Activated CD4-positive, alpha-beta T cell treated with anti-CD3 and anti-CD28 coated beads for 24 hours (primary cell): ENCODE measurements at regions not wholly inside any gene's neighbourhood (a gene's known extent, or its start where the extent isn't known, plus 50 kb on each side); places are given as distances from the start of the nearest gene placed in this dataset.
A peak's percentile ranks its signal among the peaks of the same experiment; 100 is the strongest.

ENCODE experiments used
- DNase-seq, 2 donors: peaks; one replicate each; pipeline ENCODE4 v3.0.0-alpha.2; 2020; ENCODE audit warnings: low read depth in 2 of 2

GRCh38 chr4:11604821-11605220 is 176.1 kb upstream of the HS3ST1 start:
- no peak for DNase-seq

DNA sequence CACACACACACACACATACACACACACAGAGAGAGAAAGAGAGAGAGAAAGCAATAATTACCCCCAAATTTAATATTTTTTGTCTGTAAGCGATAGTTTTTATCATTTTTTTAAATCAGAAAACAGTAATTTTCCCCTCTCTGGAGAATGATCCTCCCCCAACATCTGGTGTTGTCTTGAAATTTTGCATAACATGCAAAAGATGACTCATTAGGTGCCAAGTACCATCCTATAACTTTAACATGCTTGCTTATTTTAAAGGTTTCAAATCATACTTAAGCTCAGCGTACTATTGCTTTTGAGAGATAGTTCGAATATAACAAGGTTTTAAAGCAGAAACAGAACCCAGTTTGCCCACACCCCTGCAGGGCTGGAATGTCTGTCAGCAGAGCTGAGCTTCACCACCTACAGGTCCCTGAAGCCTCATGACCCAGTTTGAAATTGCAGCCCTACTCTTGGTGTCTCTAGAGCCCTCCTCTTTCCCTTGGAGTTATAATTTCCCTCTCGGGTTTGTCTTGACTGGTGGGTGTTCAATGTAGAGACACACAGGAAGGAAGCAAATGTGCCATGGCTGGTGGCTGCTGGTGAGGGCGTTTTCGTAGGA is 175.0 kb upstream of the HS3ST1 start:
- DNase-seq: no peak

DNA sequence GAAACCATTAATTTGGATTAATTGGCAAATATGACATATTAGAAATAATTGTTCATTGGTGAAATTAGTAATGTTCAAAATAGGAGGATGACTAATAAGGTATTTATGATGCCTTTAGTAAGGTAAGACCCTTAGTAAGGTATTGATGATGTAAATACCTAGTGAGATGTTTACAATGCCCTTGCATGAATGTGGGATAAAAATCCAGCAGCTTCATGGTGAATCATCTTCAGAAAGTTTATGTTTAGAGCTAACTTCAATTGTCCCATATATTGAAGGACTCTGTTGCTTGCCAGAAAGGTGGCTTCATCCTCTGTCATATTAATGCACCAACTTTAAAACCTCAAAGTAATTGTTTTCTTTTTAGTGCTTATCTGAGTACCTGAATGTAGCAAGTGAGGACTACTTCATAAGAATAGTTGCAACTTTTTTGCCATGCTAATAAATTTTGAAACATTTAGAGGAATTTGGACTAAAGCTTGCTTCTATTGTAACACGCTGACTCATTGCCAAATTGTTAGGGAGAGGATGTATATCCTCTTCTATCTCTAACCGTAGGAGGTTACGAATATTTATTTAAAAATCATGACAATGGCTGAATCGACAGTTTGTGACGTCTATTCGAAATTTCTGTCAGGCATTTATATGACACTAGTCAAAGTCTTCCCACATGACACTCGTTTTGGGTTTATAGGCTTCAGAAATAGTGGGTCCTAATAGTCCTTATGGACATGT is 174.1 kb upstream of the HS3ST1 start:
- DNase-seq: no peak

DNA sequence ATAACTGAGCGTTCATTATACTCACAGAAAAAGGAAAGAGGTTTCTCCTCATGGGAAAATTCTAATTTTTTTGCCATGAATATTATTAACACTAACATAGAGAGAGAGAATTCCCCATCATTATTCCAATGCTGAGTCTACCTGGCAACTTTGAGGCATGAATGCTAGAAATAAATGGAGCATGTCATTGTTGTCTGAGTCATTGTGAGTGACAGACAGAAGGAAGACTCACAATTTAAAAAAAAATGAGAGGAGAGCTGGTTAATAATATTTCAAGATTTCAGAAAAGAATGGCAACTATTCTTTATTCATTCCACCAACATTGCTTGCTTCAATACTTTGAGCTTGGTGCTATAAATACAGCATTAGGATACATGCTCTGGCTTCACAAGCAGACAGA is 170.4 kb upstream of the HS3ST1 start:
- no peak for DNase-seq

DNA sequence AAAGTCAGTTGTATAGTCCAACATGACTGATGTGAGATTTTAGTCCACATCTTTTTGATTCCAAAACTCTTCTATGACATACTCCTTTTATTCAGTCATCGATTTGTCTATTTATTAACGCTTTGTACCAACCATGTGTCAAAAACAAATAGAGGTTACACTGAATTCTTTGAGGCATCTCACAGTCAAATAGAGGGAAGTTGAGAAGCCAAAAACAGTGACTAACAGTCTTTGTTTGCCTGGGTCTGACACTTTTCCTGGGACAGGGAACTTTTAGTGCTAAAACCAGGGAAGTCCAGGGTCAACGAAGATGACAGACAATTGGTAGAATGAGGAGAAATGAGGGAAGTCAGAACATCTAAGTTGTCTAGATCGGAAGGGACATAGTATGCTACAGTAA is 169.9 kb upstream of the HS3ST1 start:
- no peak for DNase-seq

GRCh38 chr4:11597506-11597905 is 168.8 kb upstream of the HS3ST1 start:
- DNase-seq: no peak

GRCh38 chr4:11596989-11597388 is 168.3 kb upstream of the HS3ST1 start:
- DNase-seq: no peak

DNA sequence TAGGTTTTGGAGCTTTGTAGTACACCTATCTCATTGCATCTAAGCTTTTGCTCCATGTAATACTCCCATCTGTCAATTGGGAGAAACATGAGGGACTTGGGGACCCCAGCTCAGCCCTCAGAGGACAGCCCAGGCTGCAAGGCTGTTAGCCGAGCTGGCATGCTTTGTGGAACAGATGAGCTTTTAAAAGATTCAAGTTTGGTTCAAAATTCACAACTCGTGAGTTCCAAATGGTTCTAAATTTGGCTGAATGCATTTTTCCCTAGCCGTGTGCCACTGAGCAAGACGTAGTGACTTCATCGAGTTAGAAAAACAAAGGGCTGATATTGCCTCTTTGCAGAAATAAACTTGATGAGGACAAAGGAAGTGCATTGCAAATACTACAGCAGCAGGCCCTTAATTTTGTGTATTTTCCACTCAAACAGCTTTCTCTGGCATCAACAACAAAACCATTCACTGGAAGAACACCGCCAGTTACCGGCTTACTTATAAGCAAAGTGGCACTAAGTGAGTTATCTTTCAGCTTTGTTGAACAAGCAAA is 165.0 kb upstream of the HS3ST1 start:
- no peak for DNase-seq

- DNase-seq: no peak
These were observed 163.6 kb upstream of the HS3ST1 start for GRCh38 chr4:11592276-11592675.

- DNase-seq: no peak
These were observed 161.4 kb upstream of the HS3ST1 start for GRCh38 chr4:11590132-11590531.

DNA sequence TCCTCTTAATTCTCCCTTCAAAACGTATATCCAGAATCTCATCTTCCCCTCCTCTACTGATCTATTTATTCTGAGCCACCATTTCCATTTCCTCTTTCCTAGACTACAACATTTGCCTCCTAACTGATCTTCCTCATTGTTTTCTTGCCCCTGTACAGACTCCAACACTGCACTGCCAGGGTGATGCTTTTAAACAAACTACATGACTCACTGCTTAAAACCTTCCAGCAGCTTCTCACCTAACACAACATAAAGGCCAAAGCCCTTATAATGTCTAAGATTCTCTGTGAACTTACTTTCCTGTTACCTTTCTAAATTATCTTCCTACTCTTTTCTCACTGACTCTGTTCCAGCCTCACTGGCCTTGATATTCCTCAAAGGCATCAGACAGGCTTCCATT is 161.0 kb upstream of the HS3ST1 start:
- no peak for DNase-seq

DNA sequence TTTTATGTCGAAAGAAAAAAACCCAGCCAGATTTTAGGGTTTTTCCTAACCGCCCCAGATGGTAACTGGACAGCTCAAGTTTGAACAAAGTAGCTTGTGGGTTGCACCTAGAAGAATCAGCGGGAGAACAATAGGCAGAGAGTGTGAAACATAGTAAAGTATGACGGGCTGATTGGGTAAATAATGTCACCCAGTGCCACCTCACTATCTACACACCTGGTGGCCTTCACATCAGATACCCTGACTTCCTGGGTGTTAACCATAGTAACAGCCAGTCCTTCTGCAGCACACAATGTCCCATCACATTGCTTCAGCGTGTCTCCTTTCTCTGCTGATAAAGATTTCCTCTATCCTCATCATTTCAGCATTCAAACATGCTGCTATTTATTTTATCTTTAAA is 159.1 kb upstream of the HS3ST1 start:
- no peak for DNase-seq

DNA sequence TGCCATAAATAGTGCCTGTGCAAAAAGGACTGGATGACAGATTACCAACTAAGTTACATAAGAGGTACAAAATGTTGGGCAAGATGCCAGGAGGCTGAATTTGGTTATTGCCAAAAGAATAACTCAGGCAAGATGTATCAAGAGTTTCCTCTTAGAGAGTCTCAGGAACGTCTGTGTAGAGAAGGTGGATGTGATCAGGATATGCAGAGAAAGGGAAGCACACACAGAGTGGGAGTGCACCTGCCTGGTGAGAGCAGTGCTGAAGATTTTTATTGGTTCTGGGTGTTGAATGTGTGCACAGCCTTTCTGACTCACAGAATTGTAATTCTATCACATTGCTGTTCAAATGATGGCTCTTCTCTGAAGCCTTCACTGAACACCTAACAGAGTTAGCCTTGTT is 156.8 kb upstream of the HS3ST1 start:
- no peak for DNase-seq

DNA sequence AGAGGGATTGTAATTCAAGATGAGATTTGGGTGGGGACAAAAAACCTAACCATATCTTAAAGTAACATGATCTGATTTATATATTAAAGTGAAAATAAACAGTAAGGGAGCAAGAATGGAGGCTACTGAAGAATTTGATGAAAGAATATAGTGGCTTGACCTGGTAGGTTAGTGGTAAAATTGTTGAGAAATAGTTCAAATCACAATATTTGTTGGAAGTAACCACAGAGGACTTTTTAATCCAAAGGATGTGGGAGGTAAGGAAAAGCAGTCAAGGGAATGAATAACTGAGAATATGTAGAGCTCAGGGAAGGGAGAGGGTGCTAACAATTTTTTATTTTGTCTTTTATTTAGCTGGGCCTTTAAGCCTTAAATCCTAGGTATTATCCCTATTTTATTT is 139.8 kb upstream of the HS3ST1 start:
- no peak for DNase-seq

DNA sequence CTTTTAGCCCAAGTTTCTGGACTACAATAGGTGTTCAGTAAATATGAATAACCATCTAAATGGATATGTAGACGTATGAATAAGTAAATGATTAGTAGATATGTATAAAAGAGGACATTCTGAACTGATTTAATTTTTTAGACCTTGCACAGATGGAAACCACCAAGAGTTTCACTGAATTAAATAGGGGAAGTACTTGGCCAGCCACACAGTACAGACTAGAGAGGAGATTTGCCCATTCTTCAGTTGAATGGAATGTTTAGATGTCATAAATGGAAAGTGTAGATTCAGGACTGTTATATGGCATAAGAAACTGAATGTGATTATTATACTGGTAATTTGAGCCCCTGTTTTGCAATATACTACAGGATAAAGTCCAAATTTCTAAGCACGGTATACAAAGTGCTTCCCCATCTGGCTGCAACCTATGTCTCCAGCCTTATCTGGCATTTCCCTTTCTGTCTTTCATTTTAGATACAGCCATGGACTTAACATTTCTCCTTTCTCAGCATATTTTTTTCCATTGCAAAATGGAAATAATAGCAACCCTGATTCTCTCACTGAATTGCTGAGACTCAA is 137.8 kb upstream of the HS3ST1 start:
- DNase-seq: no peak

DNA sequence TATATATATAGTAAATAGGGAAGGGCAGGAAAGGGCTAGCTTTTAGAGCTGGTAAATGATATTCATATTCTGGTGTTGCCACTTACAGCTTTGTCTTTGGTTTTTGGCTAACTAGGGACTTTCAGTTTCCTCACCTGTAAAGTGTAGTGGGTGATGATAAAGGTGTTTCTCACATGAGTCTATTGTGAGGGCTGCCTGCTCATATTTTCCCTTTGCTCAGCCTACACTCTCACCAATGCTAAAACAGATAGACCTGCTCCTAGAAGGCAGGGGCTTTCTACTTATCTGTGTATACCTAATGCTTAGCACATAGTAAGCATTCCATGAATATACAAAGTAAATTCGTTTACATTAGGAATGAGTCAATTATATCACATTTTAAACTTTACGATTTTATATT is 137.2 kb upstream of the HS3ST1 start:
- DNase-seq: no peak

DNA sequence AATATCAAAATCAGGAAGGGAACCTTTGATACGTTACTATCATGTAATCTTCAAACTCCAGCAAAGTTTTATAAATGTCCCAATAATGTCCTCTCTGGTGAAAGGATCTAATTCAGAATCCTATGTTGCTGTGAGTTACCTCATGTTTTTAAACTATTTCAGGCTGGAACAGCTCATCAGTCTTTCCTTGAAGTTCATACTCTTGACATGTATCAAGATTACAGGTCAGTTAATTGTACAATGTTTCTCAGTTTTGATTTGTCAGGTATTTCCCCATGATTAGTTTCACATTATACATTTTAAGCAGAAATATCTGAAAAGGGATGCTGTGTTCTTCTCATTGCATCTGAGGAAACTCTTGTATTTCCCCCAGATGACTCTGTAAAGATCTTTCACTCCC is 136.5 kb upstream of the HS3ST1 start:
- no peak for DNase-seq

- no peak for DNase-seq
These were observed 135.3 kb upstream of the HS3ST1 start for GRCh38 chr4:11564021-11564420.

GRCh38 chr4:11549525-11549924 is 120.8 kb upstream of the HS3ST1 start:
- no peak for DNase-seq

GRCh38 chr4:11548597-11549082 is 119.9 kb upstream of the HS3ST1 start:
- DNase-seq: peak in 1 of 2 donors; percentile 1

DNA sequence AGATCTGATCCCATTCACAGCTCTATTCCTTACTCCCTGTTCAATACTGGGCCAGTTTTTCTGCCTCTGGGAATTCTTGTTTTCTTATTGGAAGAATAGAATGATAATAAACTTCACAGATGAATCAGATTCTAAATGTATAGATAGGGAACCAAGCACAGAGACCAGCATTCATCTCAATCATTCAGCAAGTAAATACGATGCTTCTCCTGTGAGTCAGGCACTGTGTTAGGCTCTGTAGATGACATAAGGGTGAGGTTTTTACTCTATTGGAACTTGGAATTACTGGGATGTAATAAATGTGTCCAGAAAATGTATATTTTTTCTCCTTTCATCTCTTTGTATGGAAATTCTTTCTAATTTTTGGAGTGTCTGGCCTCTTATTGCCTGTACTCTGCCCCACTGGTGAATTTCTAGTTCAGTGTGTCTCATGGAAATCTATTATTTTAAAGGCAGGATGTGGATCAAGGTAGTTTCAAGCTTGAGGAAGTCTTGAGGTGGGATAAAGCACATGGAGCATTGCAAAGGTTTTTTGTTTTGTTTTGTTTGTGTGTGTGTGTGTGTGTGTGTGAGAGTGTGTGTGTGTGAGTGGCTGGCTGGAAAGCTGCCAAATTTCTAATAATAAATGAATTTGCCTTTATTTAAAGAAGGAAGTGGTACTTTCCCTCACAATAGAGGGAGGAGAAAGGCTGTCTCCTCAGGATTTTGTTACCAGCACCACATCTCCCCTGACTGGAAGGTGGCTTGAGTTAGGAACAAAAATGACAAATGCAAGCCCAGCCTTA is 117.9 kb upstream of the HS3ST1 start:
- no peak for DNase-seq

GRCh38 chr4:11545651-11546050 is 117.0 kb upstream of the HS3ST1 start:
- no peak for DNase-seq
